ENCODE measurements at regions not wholly inside any gene's neighbourhood (a gene's known extent, or its start where the extent isn't known, plus 50 kb on each side); places are given as distances from the start of the nearest gene placed in this dataset.
A peak's percentile ranks its signal among the peaks of the same experiment; 100 is the strongest.

DNA sequence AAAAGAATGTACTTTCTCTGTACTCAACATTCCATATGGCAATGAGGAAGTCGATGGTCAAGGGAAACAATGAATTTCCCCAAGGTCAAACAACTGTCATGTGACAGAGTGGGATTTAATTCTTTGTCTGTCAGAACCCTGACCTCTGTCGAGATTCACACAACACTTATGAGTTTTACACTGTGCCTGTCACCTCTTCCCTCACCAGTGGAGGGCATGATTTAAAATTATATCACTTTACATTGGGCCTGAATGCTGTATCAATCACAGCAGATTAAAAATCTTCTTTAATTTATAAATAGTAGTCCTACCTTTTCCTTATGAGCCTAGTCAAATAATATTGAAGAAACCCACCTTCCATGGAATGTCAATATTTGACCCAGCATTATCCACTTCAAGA, 276.7 kb downstream of the CDH10 start:
- no peaks in the 10 kb centered on the region for H4K20me1 ChIP-seq (ENCODE audit: insufficient read depth, low read length)
- no peaks in the 10 kb centered on the region for H3K9me2 ChIP-seq (ENCODE audit: insufficient read depth, low read length)
- H2AFZ ChIP-seq (ENCODE audit: low read length) = no peak overlapping the region; the same call in 1 of the 2 replicates
- no peak overlapping the region for H3K4me3 ChIP-seq (ENCODE audit: low read depth, low read length, poor library complexity, severe bottlenecking)
- no peaks in the 10 kb centered on the region; the same call in 1 of the 2 replicates for H3K9me3 ChIP-seq (ENCODE audit: low read length)
- ChIA-PET CTCF (ENCODE audit: unreplicated experiment) (no interaction called here), POLR2A (no interaction called here)
- no peak overlapping the region for H3K27ac ChIP-seq (ENCODE audit: low read depth, low read length, poor library complexity, severe bottlenecking)
- peak; percentile 26 for DNase-seq (ENCODE audit: low spot score)
- BruUV-seq (replicated peaks) = no TSS peak
- peaks cover 12% of the 10 kb centered on the region for H3K4me1 ChIP-seq (ENCODE audit: insufficient read depth, low read length, poor library complexity, severe bottlenecking)
- TF ChIP-seq EZH2phosphoT487 (IDR thresholded peaks at IDR 0.05; ENCODE audit: borderline replicate concordance, low read depth, low read length) = no peak
- peak; percentile 60 for TF ChIP-seq CTCF (conservative IDR thresholded peaks at IDR 0.05; ENCODE audit: low read length)
- H3K4me2 ChIP-seq (ENCODE audit: low read length) = no peak overlapping the region
- no peaks in the 10 kb centered on the region for H3K36me3 ChIP-seq (ENCODE audit: insufficient read depth, low read length)
- no peaks in the 10 kb centered on the region for H3K79me2 ChIP-seq (ENCODE audit: insufficient read depth, low read depth, low read length)
- intact Hi-C loops (cut with micrococcal nuclease; ENCODE audit: unreplicated experiment) = no loop called here

DNA sequence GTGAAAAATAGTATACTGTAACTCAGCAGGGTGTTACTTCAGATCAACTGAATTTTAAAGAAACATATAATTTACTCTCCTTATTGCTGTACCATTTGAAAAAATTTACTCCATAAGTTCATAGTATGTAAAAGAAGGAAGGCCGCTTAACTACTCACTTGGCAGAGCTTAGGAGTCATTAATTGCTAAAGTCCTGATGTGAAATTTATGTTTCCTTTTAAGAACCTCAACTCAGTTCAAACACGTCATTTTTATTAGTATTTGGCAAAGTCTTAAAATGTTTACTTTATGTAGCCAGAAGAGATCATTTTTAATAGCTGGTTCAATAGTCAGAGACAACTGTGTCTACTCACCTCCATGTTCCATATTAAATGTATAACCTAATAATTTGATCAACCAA, 268.6 kb downstream of the CDH10 start:
- Histone ChIP-seq H4K20me1 (ENCODE audit: insufficient read depth, low read length) (no peaks in the 10 kb centered on the region), H3K4me3 (ENCODE audit: low read depth, low read length, poor library complexity, severe bottlenecking) (no peak overlapping the region), H3K36me3 (ENCODE audit: insufficient read depth, low read length) (no peaks in the 10 kb centered on the region; the same call in 1 of the 2 replicates), H3K27ac (ENCODE audit: low read depth, low read length, poor library complexity, severe bottlenecking) (no peak overlapping the region), H2AFZ (ENCODE audit: low read length) (no peak overlapping the region), H3K4me2 (ENCODE audit: low read length) (no peak overlapping the region), H3K79me2 (ENCODE audit: insufficient read depth, low read depth, low read length) (no peaks in the 10 kb centered on the region), H3K4me1 (ENCODE audit: insufficient read depth, low read length, poor library complexity, severe bottlenecking) (peaks cover 17% of the 10 kb centered on the region), H3K9me3 (ENCODE audit: low read length) (peaks cover 5% of the 10 kb centered on the region; the same call in 1 of the 2 replicates), H3K9me2 (ENCODE audit: insufficient read depth, low read length) (no peaks in the 10 kb centered on the region)
- intact Hi-C loops (cut with micrococcal nuclease; ENCODE audit: unreplicated experiment) = no loop called here
- ChIA-PET POLR2A (interaction anchor here (1.7 kb wide), 1 partner anchor 9 kb away, joined by 5 read pairs; no protein-coding TSS in a partner anchor), CTCF (ENCODE audit: unreplicated experiment) (no interaction called here)
- BruUV-seq (replicated peaks) = no TSS peak
- DNase-seq (ENCODE audit: low spot score) = no peak
- TF ChIP-seq CTCF (conservative IDR thresholded peaks at IDR 0.05; ENCODE audit: low read length) (no peak), EZH2phosphoT487 (IDR thresholded peaks at IDR 0.05; ENCODE audit: borderline replicate concordance, low read depth, low read length) (no peak)

DNA sequence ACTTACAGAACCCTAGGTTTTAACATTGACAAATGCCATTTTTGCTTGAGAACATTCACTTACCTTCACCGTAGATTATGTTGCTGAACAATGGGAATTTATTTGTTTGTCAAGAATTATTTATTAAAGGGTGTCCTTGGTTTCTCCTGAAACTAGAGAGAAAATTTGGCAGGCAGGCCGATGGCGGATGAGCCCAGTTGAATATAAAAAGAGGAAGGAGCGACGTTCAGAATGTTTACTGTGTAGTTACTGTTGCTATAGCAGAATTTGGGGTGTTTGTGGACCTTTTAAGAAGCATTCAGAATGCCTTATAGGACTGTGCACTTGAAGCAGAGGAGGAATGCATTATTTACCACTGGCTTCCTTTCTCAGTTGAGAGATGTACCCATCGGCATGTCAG, 268.2 kb downstream of the CDH10 start:
- intact Hi-C loops (cut with micrococcal nuclease; ENCODE audit: unreplicated experiment) = no loop called here
- H3K79me2 ChIP-seq (ENCODE audit: insufficient read depth, low read depth, low read length) = no peaks in the 10 kb centered on the region
- H3K9me3 ChIP-seq (ENCODE audit: low read length) = peaks cover 5% of the 10 kb centered on the region; the same call in 1 of the 2 replicates
- H3K36me3 ChIP-seq (ENCODE audit: insufficient read depth, low read length) = no peaks in the 10 kb centered on the region; the same call in 1 of the 2 replicates
- H4K20me1 ChIP-seq (ENCODE audit: insufficient read depth, low read length) = no peaks in the 10 kb centered on the region
- H3K9me2 ChIP-seq (ENCODE audit: insufficient read depth, low read length) = no peaks in the 10 kb centered on the region
- no peak for TF ChIP-seq CTCF (conservative IDR thresholded peaks at IDR 0.05; ENCODE audit: low read length)
- no peak for DNase-seq (ENCODE audit: low spot score)
- H2AFZ ChIP-seq (ENCODE audit: low read length) = no peak overlapping the region
- H3K27ac ChIP-seq (ENCODE audit: low read depth, low read length, poor library complexity, severe bottlenecking) = no peak overlapping the region
- H3K4me2 ChIP-seq (ENCODE audit: low read length) = no peak overlapping the region
- BruUV-seq (replicated peaks) = no TSS peak
- POLR2A ChIA-PET = interaction anchor here (1.7 kb wide), 1 partner anchor 9 kb away, joined by 5 read pairs; no protein-coding TSS in a partner anchor
- no peak overlapping the region for H3K4me3 ChIP-seq (ENCODE audit: low read depth, low read length, poor library complexity, severe bottlenecking)
- CTCF ChIA-PET (ENCODE audit: unreplicated experiment) = no interaction called here
- H3K4me1 ChIP-seq (ENCODE audit: insufficient read depth, low read length, poor library complexity, severe bottlenecking) = peaks cover 17% of the 10 kb centered on the region

Data from OCI-LY7 (cell line).